Right atrium auricular region (tissue), 2 donors: ENCODE measurements at regions not wholly inside any gene's neighbourhood (a gene's known extent, or its start where the extent isn't known, plus 50 kb on each side); places are given as distances from the start of the nearest gene placed in this dataset.

ENCODE experiments used
- DNase-seq: peaks from one replicate; pipeline ENCODE4 v3.0.0-alpha.2; 2019; ENCODE audit warnings: low spot score
- H3K27ac ChIP-seq, 2 donors: fragments of 200-600 bp; sonication (generic); 1 replicate in 1 of 2; 2 replicates in 1 of 2; pipeline ENCODE4 v1.5.1; 2016 to 2019
- H3K27me3 ChIP-seq, 2 donors: fragments of 200-600 bp; sonication (generic); one replicate each; pipeline versions ENCODE4 v1.5.1 to v1.6.0; 2017 to 2019
- H3K36me3 ChIP-seq: fragments of 200-600 bp; sonication (generic); one replicate; pipeline ENCODE4 v1.5.1; 2016
- H3K4me1 ChIP-seq, 2 donors: fragments of 200-600 bp; sonication (generic); one replicate each; pipeline versions ENCODE4 v1.5.1 to v1.6.0; 2017 to 2019
- H3K4me3 ChIP-seq, 2 donors: fragments of 200-600 bp; sonication (generic); 1 replicate in 1 of 2; 2 replicates in 1 of 2; pipeline ENCODE4 v1.5.1; 2017 to 2019; ENCODE audit warnings: mild to moderate bottlenecking in 1 of 2, moderate library complexity in 1 of 2
- H3K9me3 ChIP-seq, 2 donors: fragments of 200-600 bp; sonication (generic); one replicate each; pipeline ENCODE4 v1.5.1; 2019
- TF ChIP-seq, protein P1 (sequence below), 2 donors: fragments of 200-600 bp; sonication (generic); IDR thresholded peaks; one replicate each; pipeline ENCODE4 v1.5.1; 2019; ENCODE audit warnings: antibody characterized with exemption in 2 of 2

DNA sequence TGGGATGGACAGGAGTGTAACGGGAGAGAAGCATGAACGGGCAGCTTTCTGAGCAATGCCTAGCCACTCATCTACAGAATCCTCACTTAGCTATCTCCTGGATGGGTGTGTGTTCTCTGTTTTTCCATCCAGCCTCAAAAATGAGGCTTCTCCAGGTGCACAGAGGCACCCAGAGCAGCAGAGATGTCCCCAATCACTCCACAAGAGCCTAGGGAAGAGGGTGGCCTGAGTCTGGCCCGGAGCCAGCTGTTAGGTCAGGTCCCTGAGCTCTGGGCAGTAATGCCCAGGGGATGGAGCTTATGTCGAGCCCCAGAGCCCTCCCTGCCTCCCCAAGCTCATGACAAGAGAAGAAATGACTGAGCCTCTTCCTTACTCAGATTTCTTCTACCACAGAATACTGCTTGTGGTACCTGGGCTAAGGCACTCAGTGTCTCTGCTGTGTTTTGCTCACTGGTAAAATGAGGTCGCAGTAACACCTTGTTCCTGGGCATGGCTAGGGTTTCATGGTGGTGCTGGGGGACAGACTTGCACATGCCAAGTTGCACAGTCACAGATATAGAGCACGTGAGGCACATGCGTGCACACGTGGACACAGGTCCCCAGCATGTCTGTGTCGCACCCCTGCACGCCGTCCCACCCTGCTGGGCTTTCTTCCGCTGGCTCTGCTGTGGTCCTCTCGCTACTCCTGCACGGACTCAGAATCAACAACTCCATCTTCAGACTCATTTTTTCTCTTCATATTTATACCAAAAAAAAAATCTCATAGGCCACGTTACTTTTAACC is 86.6 kb upstream of the SOX1 start:
- H3K4me3 ChIP-seq, result no peak overlapping the region
- H3K27ac ChIP-seq, result no peak overlapping the region
- no peaks in the 10 kb centered on the region for H3K9me3 ChIP-seq
- H3K36me3 ChIP-seq, result no peaks in the 10 kb centered on the region
- TF ChIP-seq, protein P1, sequence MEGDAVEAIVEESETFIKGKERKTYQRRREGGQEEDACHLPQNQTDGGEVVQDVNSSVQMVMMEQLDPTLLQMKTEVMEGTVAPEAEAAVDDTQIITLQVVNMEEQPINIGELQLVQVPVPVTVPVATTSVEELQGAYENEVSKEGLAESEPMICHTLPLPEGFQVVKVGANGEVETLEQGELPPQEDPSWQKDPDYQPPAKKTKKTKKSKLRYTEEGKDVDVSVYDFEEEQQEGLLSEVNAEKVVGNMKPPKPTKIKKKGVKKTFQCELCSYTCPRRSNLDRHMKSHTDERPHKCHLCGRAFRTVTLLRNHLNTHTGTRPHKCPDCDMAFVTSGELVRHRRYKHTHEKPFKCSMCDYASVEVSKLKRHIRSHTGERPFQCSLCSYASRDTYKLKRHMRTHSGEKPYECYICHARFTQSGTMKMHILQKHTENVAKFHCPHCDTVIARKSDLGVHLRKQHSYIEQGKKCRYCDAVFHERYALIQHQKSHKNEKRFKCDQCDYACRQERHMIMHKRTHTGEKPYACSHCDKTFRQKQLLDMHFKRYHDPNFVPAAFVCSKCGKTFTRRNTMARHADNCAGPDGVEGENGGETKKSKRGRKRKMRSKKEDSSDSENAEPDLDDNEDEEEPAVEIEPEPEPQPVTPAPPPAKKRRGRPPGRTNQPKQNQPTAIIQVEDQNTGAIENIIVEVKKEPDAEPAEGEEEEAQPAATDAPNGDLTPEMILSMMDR (IDR thresholded peaks at IDR 0.05), result no peak
- H3K27me3 ChIP-seq, result peaks cover 0 to 4% of the 10 kb centered on the region in 2 donors
- H3K4me1 ChIP-seq, result no peaks in the 10 kb centered on the region
- no peak for DNase-seq

DNA sequence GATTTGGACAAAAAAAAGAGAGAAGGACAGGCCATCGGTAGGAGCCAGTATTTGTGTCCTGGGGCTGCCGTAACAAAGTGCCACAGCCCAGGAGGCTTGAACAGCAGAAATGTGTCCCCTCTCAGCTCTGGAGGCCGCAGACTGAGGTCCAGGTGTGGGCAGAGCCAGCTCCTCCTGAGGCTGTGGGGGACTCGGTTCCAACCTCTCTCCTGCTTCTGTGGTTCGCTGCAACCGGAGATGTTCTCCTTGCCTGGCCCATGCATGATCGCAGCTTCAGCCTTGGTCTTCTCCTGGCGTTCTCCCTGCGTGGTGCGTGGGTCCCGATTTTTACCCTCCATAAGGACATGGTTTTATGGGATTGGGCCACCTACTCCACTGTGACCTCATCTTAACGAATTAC is 85.9 kb upstream of the SOX1 start:
- H3K27ac ChIP-seq, result no peak overlapping the region
- TF ChIP-seq, protein P1 (IDR thresholded peaks at IDR 0.05), result no peak

DNA sequence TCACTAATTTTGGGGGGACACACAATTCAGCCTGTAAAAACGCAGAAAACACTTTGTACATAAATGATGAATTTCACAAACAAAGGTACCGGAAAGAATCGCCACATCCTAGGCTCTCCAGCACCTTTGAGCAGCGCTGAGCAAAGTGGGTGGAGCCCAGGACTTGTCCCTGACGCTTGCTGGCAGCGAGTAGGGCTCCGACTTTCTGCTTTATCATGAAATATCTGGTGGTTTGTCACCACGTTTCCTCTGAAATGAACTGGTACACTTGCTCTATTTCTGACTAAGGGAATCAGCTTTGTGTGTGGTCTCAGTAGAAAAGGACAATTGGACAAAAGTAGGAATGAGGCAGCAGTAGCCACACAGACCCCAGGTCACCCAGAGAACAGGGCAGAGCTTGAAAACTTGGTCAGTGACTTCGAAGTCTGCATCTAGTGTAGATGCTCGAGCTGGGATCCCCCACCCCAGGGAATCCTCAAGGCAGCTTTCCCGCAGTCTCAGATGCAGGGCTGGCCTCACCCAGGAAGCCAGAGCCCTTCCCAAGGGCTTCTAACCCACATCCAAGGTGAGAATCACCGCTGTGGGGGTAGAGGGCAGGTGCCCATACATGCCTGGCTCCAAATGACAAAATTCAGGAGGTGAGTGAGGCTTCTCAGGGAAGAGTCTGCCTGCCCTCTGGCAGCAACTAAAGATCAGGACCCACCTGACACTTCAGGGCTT is 85.3 kb upstream of the SOX1 start:
- Histone ChIP-seq H3K4me3 (no peak overlapping the region), H3K9me3 (no peaks in the 10 kb centered on the region), H3K27ac (no peak overlapping the region), H3K27me3 (peaks cover 0 to 4% of the 10 kb centered on the region in 2 donors), H3K4me1 (no peaks in the 10 kb centered on the region), H3K36me3 (no peaks in the 10 kb centered on the region)
- no peak for DNase-seq
- TF ChIP-seq, protein P1 (IDR thresholded peaks at IDR 0.05), result no peak

More for the DNA sequence above, 85.9 kb upstream of the SOX1 start:
- DNase-seq, result no peak
- Histone ChIP-seq H3K4me1 (no peaks in the 10 kb centered on the region), H3K27me3 (peaks cover 0 to 4% of the 10 kb centered on the region in 2 donors), H3K4me3 (no peak overlapping the region), H3K9me3 (no peaks in the 10 kb centered on the region), H3K36me3 (no peaks in the 10 kb centered on the region)

DNA sequence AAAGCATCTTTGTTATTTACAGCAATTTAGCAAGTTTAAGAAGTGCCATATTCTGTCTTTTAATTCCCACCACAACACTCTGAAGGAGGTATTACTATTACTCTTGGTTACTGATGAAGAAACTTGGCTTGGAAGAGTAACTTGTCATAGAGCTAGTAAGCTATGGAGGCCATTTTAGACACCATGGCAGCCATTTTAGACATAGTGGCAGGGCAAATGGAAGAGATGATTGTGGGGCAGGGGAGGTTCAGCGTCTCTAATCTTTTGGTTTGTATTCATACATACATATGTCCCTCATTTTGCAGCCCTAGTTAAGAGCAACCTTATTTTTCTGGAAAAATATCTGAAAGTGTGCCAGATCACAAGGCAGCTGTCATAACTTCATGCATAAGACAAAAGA is 82.6 kb upstream of the SOX1 start:
- no peak overlapping the region for H3K4me3 ChIP-seq
- no peaks in the 10 kb centered on the region for H3K9me3 ChIP-seq
- H3K27me3 ChIP-seq, result peaks cover 0 to 4% of the 10 kb centered on the region in 2 donors
- DNase-seq, result no peak
- H3K4me1 ChIP-seq, result no peaks in the 10 kb centered on the region
- no peak overlapping the region for H3K27ac ChIP-seq
- TF ChIP-seq, protein P1 (IDR thresholded peaks at IDR 0.05), result no peak
- H3K36me3 ChIP-seq, result no peaks in the 10 kb centered on the region

DNA sequence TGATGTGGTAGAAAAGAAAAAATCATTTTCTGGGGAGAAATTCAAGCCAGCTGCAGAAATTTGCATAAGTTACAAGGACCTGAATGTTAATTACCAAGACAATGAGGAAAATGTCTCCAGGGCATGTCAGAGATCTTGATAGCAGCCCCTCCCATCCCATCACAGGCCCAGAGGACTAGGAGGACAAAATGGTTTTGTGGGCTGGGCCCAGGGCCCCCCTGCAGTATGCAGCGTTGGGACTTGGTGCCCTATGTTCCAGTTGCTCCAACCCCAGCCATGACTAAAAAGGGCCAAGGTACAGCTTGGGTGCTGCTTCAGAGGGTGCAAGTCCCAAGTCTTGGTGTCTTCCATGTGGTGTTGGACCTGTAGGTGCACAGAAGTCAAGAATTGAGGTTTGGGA is 76.6 kb upstream of the SOX1 start:
- Histone ChIP-seq H3K27ac (no peak overlapping the region), H3K4me1 (no peaks in the 10 kb centered on the region), H3K4me3 (no peak overlapping the region), H3K36me3 (no peaks in the 10 kb centered on the region), H3K9me3 (peaks cover 0 to 9% of the 10 kb centered on the region in 2 donors), H3K27me3 (no peaks in the 10 kb centered on the region)
- DNase-seq, result no peak
- TF ChIP-seq, protein P1 (IDR thresholded peaks at IDR 0.05), result no peak
